WTC11 (cell line): ENCODE measurements at regions not wholly inside any gene's neighbourhood (a gene's known extent, or its start where the extent isn't known, plus 50 kb on each side); places are given as distances from the start of the nearest gene placed in this dataset.

Experiments used
- E2F4 ChIP-seq: sonication (generic); formaldehyde crosslinking; IDR thresholded peaks from 2 replicates; pipeline ENCODE4 v1.8.1; 2022; ENCODE audit warnings: low read depth, mild to moderate bottlenecking, moderate library complexity, missing genetic modification reagents, borderline replicate concordance
- NR1H2 ChIP-seq: sonication (generic); formaldehyde crosslinking; IDR thresholded peaks from 2 replicates; pipeline ENCODE4 v1.9.0; 2021; ENCODE audit warnings: mild to moderate bottlenecking, moderate library complexity, missing genetic modification reagents
- ZSCAN18 ChIP-seq: fragments of 250-450 bp; sonication (Bioruptor Pico); IDR thresholded peaks from 2 replicates; pipeline ENCODE4 v2.1.2; 2022; ENCODE audit warnings: mild to moderate bottlenecking, moderate library complexity
- TF ChIP-seq, protein P1 (sequence below): fragments of 200-600 bp; IDR thresholded peaks from 2 replicates; pipeline ENCODE4 v1.8.0; 2022; ENCODE audit warnings: antibody characterized with exemption

DNA sequence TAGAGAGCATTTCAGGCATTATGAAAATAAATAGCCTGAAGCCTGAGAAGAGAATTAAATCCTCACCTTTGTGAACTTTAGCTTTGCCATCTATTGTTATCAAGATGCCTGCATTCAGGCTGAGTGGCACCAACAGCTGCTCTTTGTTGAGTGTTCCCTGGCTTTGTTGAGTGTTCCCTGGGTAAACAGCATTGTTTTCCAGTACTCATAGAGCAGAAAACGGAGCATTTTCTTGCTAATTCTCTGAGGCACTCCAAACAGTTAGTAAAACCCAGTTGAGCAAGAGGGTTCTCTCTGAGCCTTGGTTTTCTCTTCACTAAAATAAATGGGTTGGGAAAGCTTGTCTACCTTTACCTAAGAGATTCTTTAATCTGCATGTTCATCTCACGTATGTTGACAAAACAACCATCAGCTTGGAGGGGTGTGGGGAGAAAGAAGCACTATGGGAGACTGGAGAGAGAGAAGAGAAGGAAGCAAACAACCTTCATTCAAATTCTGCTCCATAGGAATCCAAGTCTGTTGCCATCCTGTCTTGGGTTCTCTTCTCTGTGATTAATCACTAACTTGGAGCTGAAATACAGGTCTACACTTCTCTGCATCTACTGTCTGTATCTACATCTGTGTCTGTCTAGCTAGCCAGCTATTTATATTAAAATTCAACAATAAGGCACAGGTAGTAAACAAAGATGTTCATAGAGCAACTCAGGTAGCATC is 567.0 kb upstream of the SOX11 start:
- TF ChIP-seq E2F4 (CRISPR knock-in tag) (no peak), NR1H2 (CRISPR knock-in tag) (no peak), ZSCAN18 (CRISPR knock-in tag) (no peak)
- TF ChIP-seq, protein P1, sequence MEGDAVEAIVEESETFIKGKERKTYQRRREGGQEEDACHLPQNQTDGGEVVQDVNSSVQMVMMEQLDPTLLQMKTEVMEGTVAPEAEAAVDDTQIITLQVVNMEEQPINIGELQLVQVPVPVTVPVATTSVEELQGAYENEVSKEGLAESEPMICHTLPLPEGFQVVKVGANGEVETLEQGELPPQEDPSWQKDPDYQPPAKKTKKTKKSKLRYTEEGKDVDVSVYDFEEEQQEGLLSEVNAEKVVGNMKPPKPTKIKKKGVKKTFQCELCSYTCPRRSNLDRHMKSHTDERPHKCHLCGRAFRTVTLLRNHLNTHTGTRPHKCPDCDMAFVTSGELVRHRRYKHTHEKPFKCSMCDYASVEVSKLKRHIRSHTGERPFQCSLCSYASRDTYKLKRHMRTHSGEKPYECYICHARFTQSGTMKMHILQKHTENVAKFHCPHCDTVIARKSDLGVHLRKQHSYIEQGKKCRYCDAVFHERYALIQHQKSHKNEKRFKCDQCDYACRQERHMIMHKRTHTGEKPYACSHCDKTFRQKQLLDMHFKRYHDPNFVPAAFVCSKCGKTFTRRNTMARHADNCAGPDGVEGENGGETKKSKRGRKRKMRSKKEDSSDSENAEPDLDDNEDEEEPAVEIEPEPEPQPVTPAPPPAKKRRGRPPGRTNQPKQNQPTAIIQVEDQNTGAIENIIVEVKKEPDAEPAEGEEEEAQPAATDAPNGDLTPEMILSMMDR = no peak
